ENCODE measurements at regions not wholly inside any gene's neighbourhood (a gene's known extent, or its start where the extent isn't known, plus 50 kb on each side); places are given as distances from the start of the nearest gene placed in this dataset.

DNA sequence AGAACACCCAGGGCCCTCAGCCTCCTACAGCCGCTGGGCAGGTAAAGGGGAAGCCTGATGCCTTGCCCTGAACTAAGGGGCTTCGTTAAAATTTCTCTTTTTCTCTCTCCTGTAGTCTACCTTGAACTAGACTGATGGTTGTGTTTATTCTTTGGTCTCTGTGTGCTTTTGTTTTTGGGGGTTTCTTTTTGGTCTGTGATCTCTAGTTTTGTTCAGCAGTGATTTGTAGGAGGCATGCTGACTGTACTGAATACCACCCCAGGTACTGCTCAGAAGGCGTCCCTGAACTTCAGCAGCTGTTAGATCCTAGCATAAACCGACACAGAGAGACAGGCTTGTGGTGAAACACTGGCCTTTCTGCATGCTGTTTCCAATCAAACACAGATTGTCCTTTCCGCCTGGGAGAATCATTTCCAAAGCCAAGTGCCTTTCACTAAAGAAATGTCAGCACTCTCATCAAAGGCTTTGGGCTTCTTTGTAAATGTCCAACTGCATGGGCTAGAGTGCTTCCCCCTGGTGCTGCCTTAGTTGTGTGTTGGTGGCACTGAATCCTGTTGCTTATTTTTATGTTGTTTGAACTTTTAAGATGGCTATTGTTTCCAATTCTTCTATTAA is 364.7 kb upstream of the SASH1 start:
- CTCF ChIA-PET, result no interaction called here
- H3K36me3 ChIP-seq (ENCODE audit: low read depth, low read length), result no peaks in the 10 kb centered on the region

DNA sequence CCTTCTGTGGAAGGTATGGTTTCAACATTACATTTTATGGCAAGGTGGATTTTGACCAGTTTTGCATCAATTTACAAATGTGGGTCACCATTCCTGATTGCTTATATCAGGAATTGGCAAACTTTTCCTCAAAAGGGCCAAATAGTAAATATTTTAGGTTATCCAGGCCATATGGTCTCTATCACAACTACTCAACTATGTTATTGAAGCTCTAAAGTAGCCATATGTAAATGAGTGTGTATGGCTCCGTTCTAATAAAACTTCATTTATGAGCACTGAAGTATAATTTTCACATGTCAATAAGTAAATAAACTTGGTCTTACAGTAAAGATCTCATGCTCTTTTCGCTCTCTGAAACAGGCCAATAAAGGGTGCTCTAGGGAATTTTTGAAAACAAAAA is 362.7 kb upstream of the SASH1 start:
- TF ChIP-seq EZH2phosphoT487 (IDR thresholded peaks at IDR 0.05; ENCODE audit: borderline replicate concordance, low read length) (no peak), EZH2 (IDR thresholded peaks at IDR 0.05; ENCODE audit: low read length, unreplicated experiment) (no peak)
- TF ChIP-seq, protein P1, sequence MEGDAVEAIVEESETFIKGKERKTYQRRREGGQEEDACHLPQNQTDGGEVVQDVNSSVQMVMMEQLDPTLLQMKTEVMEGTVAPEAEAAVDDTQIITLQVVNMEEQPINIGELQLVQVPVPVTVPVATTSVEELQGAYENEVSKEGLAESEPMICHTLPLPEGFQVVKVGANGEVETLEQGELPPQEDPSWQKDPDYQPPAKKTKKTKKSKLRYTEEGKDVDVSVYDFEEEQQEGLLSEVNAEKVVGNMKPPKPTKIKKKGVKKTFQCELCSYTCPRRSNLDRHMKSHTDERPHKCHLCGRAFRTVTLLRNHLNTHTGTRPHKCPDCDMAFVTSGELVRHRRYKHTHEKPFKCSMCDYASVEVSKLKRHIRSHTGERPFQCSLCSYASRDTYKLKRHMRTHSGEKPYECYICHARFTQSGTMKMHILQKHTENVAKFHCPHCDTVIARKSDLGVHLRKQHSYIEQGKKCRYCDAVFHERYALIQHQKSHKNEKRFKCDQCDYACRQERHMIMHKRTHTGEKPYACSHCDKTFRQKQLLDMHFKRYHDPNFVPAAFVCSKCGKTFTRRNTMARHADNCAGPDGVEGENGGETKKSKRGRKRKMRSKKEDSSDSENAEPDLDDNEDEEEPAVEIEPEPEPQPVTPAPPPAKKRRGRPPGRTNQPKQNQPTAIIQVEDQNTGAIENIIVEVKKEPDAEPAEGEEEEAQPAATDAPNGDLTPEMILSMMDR (conservative IDR thresholded peaks at IDR 0.05; ENCODE audit: low read depth, low read length), result no peak
- Histone ChIP-seq H3F3A (ENCODE audit: low read length, unreplicated experiment) (no peaks in the 10 kb centered on the region), H3K9ac (ENCODE audit: low read length) (no peak overlapping the region), H3K9me3 (ENCODE audit: low read length) (no peaks in the 10 kb centered on the region), H4K20me1 (ENCODE audit: low read length) (no peaks in the 10 kb centered on the region), H3K27ac (ENCODE audit: low read length) (no peak overlapping the region), H3K9me2 (replicated peaks; ENCODE audit: low read length) (no peaks in the 10 kb centered on the region), H3K36me3 (ENCODE audit: low read depth, low read length) (no peaks in the 10 kb centered on the region), H3K79me2 (ENCODE audit: low read length) (no peaks in the 10 kb centered on the region), H3K4me3 (ENCODE audit: low read length) (no peak overlapping the region), H3K4me2 (ENCODE audit: low read length) (no peak overlapping the region), H2AFZ (ENCODE audit: low read length) (no peak overlapping the region), H3K4me1 (ENCODE audit: insufficient read depth, low read length) (peaks cover 5% of the 10 kb centered on the region; the same call in 1 of the 2 replicates), H3K27me3 (ENCODE audit: low read length) (no peaks in the 10 kb centered on the region)
- intact Hi-C loops (cut with micrococcal nuclease), result no loop called here
- POLR2A ChIA-PET (ENCODE audit: unreplicated experiment), result no interaction called here
- CTCF ChIA-PET, result no interaction called here
- ATAC-seq (no peak), DNase-seq (no peak)
- BruUV-seq (replicated peaks), result no TSS peak

More for the DNA sequence above, 364.7 kb upstream of the SASH1 start:
- no peaks in the 10 kb centered on the region for H3K9me3 ChIP-seq (ENCODE audit: low read length)
- H3K9me2 ChIP-seq (replicated peaks; ENCODE audit: low read length), result no peaks in the 10 kb centered on the region
- no peaks in the 10 kb centered on the region for H3F3A ChIP-seq (ENCODE audit: low read length, unreplicated experiment)
- H3K4me3 ChIP-seq (ENCODE audit: low read length), result no peak overlapping the region
- no peak overlapping the region for H3K4me2 ChIP-seq (ENCODE audit: low read length)
- H3K27ac ChIP-seq (ENCODE audit: low read length), result no peak overlapping the region
- H3K9ac ChIP-seq (ENCODE audit: low read length), result no peak overlapping the region
- H3K4me1 ChIP-seq (ENCODE audit: insufficient read depth, low read length), result peaks cover 17% of the 10 kb centered on the region
- ATAC-seq, result no peak
- no peaks in the 10 kb centered on the region for H3K79me2 ChIP-seq (ENCODE audit: low read length)
- TF ChIP-seq EZH2 (IDR thresholded peaks at IDR 0.05; ENCODE audit: low read length, unreplicated experiment) (no peak), EZH2phosphoT487 (IDR thresholded peaks at IDR 0.05; ENCODE audit: borderline replicate concordance, low read length) (no peak)
- TF ChIP-seq, protein P1 (conservative IDR thresholded peaks at IDR 0.05; ENCODE audit: low read depth, low read length), result no peak
- intact Hi-C loops (cut with micrococcal nuclease), result no loop called here
- no TSS peak for BruUV-seq (replicated peaks)
- no peaks in the 10 kb centered on the region for H3K27me3 ChIP-seq (ENCODE audit: low read length)
- no peak overlapping the region for H2AFZ ChIP-seq (ENCODE audit: low read length)
- POLR2A ChIA-PET (ENCODE audit: unreplicated experiment), result no interaction called here
- no peaks in the 10 kb centered on the region for H4K20me1 ChIP-seq (ENCODE audit: low read length)
- no peak for DNase-seq

DNA sequence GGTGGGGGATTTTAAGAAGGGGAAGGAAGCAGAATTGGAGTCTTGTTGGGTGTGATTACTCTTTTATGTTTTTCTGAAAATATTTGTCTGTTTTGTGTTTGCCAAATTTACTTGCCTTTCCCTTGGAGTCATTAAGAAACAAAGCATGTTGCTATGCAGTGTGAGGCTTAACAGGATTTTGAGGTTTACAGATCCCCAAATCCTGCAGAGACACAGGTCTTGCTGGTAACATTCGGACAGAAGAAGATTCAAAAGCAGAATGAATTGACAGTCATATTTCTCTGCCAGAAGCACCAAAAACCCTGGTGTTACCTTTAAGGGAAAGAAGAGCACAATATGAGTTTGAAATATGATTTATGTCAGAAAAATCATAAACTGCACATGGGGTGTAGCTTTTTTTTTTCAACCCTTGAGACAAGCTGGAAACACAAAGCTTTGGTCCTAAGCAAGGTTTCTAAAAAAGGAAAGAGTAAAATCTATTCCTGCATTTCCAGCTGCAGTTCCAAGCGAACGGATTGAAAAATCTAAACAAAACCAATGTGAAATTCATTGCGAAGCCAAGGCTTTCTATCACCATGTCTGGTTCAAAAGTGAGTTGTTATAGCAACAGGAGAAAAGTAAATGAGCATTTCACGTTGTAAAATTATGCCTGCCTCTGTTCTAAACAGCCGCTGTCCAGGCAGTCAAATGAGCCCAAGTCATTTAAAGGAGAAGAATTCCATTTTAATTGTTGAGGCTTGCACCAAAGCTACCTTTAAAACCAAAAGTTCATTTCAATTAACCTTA is 358.9 kb upstream of the SASH1 start:
- TF ChIP-seq EZH2phosphoT487 (IDR thresholded peaks at IDR 0.05; ENCODE audit: borderline replicate concordance, low read length), result no peak
- TF ChIP-seq, protein P1 (conservative IDR thresholded peaks at IDR 0.05; ENCODE audit: low read depth, low read length), result no peak
- TF ChIP-seq EZH2 (IDR thresholded peaks at IDR 0.05; ENCODE audit: low read length, unreplicated experiment), result no peak
- Histone ChIP-seq H3K4me2 (ENCODE audit: low read length) (no peak overlapping the region), H3K27ac (ENCODE audit: low read length) (no peak overlapping the region), H3K4me1 (ENCODE audit: insufficient read depth, low read length) (no peaks in the 10 kb centered on the region), H3K27me3 (ENCODE audit: low read length) (no peaks in the 10 kb centered on the region), H3K79me2 (ENCODE audit: low read length) (no peaks in the 10 kb centered on the region), H3K4me3 (ENCODE audit: low read length) (no peak overlapping the region), H3K9ac (ENCODE audit: low read length) (no peak overlapping the region), H2AFZ (ENCODE audit: low read length) (no peak overlapping the region), H4K20me1 (ENCODE audit: low read length) (no peaks in the 10 kb centered on the region), H3K9me2 (replicated peaks; ENCODE audit: low read length) (no peaks in the 10 kb centered on the region), H3F3A (ENCODE audit: low read length, unreplicated experiment) (no peaks in the 10 kb centered on the region), H3K36me3 (ENCODE audit: low read depth, low read length) (no peaks in the 10 kb centered on the region), H3K9me3 (ENCODE audit: low read length) (no peaks in the 10 kb centered on the region)
- ChIA-PET POLR2A (ENCODE audit: unreplicated experiment) (no interaction called here), CTCF (no interaction called here)
- no peak for ATAC-seq
- BruUV-seq (replicated peaks), result no TSS peak
- no peak for DNase-seq
- intact Hi-C loops (cut with micrococcal nuclease), result no loop called here

Measured in PC-3 (cell line).